Superior temporal gyrus (tissue), 1 donor: ENCODE measurements at regions not wholly inside any gene's neighbourhood (a gene's known extent, or its start where the extent isn't known, plus 50 kb on each side); places are given as distances from the start of the nearest gene placed in this dataset.

ENCODE experiments used
- DNase-seq: peaks from one replicate; pipeline ENCODE4 v3.0.0-alpha.2; 2016; ENCODE audit errors: extremely low spot score

GRCh38 chr15:100783760-100784492, 95.7 kb upstream of the ALDH1A3 start:
- peak; percentile 12 for DNase-seq

- DNase-seq, result no peak
Observed at GRCh38 chr15:100784493-100785180, 95.0 kb upstream of the ALDH1A3 start.

GRCh38 chr15:100785181-100786138, 94.2 kb upstream of the ALDH1A3 start:
- DNase-seq, result no peak

- DNase-seq, result no peak
Observed at GRCh38 chr15:100786139-100786531, 93.5 kb upstream of the ALDH1A3 start.

- no peak for DNase-seq
Observed at GRCh38 chr15:100786901-100787566, 92.6 kb upstream of the ALDH1A3 start.

- DNase-seq, result no peak
Observed at GRCh38 chr15:100787567-100788417, 91.8 kb upstream of the ALDH1A3 start.

GRCh38 chr15:100788418-100789105, 91.1 kb upstream of the ALDH1A3 start:
- no peak for DNase-seq

GRCh38 chr15:100790786-100791265, 88.8 kb upstream of the ALDH1A3 start:
- DNase-seq, result no peak

- no peak for DNase-seq
Observed at GRCh38 chr15:100794008-100794407, 85.6 kb upstream of the ALDH1A3 start.

- DNase-seq, result no peak
Observed at GRCh38 chr15:100801256-100801900, 78.3 kb upstream of the ALDH1A3 start.

GRCh38 chr15:100802421-100803170, 77.0 kb upstream of the ALDH1A3 start:
- DNase-seq, result no peak

- no peak for DNase-seq
Observed at GRCh38 chr15:100803171-100803440, 76.5 kb upstream of the ALDH1A3 start.

- no peak for DNase-seq
Observed at GRCh38 chr15:100806157-100806556, 73.5 kb upstream of the ALDH1A3 start.

- no peak for DNase-seq
Observed at GRCh38 chr15:100807028-100807427, 72.6 kb upstream of the ALDH1A3 start.

- no peak for DNase-seq
Observed at GRCh38 chr15:100808691-100809090, 70.9 kb upstream of the ALDH1A3 start.

GRCh38 chr15:100809151-100809550, 70.5 kb upstream of the ALDH1A3 start:
- no peak for DNase-seq

GRCh38 chr15:100809587-100809986, 70.0 kb upstream of the ALDH1A3 start:
- no peak for DNase-seq

- DNase-seq, result no peak
Observed at GRCh38 chr15:100810229-100810628, 69.4 kb upstream of the ALDH1A3 start.

GRCh38 chr15:100810831-100811230, 68.8 kb upstream of the ALDH1A3 start:
- no peak for DNase-seq
